WTC11 (cell line): ENCODE measurements at regions not wholly inside any gene's neighbourhood (a gene's known extent, or its start where the extent isn't known, plus 50 kb on each side); places are given as distances from the start of the nearest gene placed in this dataset.

Source experiments
- ATAC-seq: fragments of 200-7000 bp; cut with Tn5 transposase; 2 replicates; pipeline ENCODE4 v1.10.0; 2021; ENCODE audit warnings: mild to moderate bottlenecking, moderate library complexity
- CTCF ChIA-PET: fragments of 300-600 bp; sonication (Branson Sonifier 250); formaldehyde crosslinking; loops from one replicate; lab custom pipeline; 2021; ENCODE audit warnings: antibody characterized with exemption; lab: Charles Lee
- POLR2A ChIA-PET: fragments of 350-600 bp; sonication (Branson Sonifier 250); formaldehyde crosslinking; loops from one replicate; lab custom pipeline; 2021; ENCODE audit warnings: antibody characterized with exemption; lab: Charles Lee
- DNase-seq: peaks from one replicate; pipeline ENCODE4 v3.0.0; 2021; ENCODE audit warnings: low spot score
- H3K27ac Mint-ChIP-seq: 2 replicates; pipeline ENCODE4 v1.8.0; 2021; ENCODE audit warnings: mixed read lengths
- H3K27me3 Mint-ChIP-seq: 2 replicates; pipeline ENCODE4 v1.8.0; 2021; ENCODE audit warnings: low read depth, mild to moderate bottlenecking, moderate library complexity, mixed read lengths
- H3K36me3 Mint-ChIP-seq: 2 replicates; pipeline ENCODE4 v1.8.0; 2021; ENCODE audit warnings: mixed read lengths
- H3K4me1 Mint-ChIP-seq: 2 replicates; pipeline ENCODE4 v1.8.0; 2022; ENCODE audit warnings: mixed read lengths
- H3K4me3 Mint-ChIP-seq: 2 replicates; pipeline ENCODE4 v1.8.0; 2021; ENCODE audit warnings: mild to moderate bottlenecking, moderate library complexity, mixed read lengths
- H3K9me3 Mint-ChIP-seq: 2 replicates; pipeline ENCODE4 v1.8.0; 2021; ENCODE audit warnings: mixed read lengths
- CBFB ChIP-seq: sonication (generic); formaldehyde crosslinking; IDR thresholded peaks from 2 replicates; pipeline ENCODE4 v1.8.1; 2022; ENCODE audit warnings: mild to moderate bottlenecking, low read depth, missing genetic modification reagents
- E2F4 ChIP-seq: sonication (generic); formaldehyde crosslinking; IDR thresholded peaks from 2 replicates; pipeline ENCODE4 v1.8.1; 2022; ENCODE audit warnings: low read depth, mild to moderate bottlenecking, moderate library complexity, missing genetic modification reagents, borderline replicate concordance
- EMX1 ChIP-seq: fragments of 250-450 bp; sonication (Bioruptor Pico); IDR thresholded peaks from 2 replicates; pipeline ENCODE4 v1.8.0; 2021; ENCODE audit warnings: mild to moderate bottlenecking
- ESRRA ChIP-seq: sonication (generic); formaldehyde crosslinking; IDR thresholded peaks from 2 replicates; pipeline ENCODE4 v1.8.1; 2022; ENCODE audit warnings: mild to moderate bottlenecking, missing genetic modification reagents, borderline replicate concordance
- GTF2I ChIP-seq: fragments of 250-450 bp; sonication (Bioruptor Pico); conservative IDR thresholded peaks from 2 replicates; pipeline ENCODE4 v1.4.0; 2021; ENCODE audit warnings: mild to moderate bottlenecking
- KAT7 ChIP-seq: sonication (generic); formaldehyde crosslinking; IDR thresholded peaks from 2 replicates; pipeline ENCODE4 v1.8.1; 2023; ENCODE audit warnings: missing genetic modification reagents, mild to moderate bottlenecking, borderline replicate concordance
- MYBL2 ChIP-seq: sonication (generic); formaldehyde crosslinking; IDR thresholded peaks from 2 replicates; pipeline ENCODE4 v1.8.1; 2023; ENCODE audit warnings: mild to moderate bottlenecking, moderate library complexity, missing genetic modification reagents
- NFYB ChIP-seq: sonication (generic); formaldehyde crosslinking; conservative IDR thresholded peaks from 2 replicates; pipeline ENCODE4 v1.8.0; 2022; ENCODE audit warnings: low read depth, missing genetic modification reagents
- NR2C2 ChIP-seq: sonication (generic); formaldehyde crosslinking; IDR thresholded peaks from 2 replicates; pipeline ENCODE4 v1.8.0; 2022; ENCODE audit warnings: mild to moderate bottlenecking, missing genetic modification reagents
- RELA ChIP-seq: sonication (generic); formaldehyde crosslinking; IDR thresholded peaks from 2 replicates; pipeline ENCODE4 v1.8.1; 2022; ENCODE audit warnings: missing genetic modification reagents, mild to moderate bottlenecking, borderline replicate concordance
- SP1 ChIP-seq: sonication (generic); formaldehyde crosslinking; conservative IDR thresholded peaks from 2 replicates; pipeline ENCODE4 v1.8.1; 2022; ENCODE audit warnings: missing genetic modification reagents
- ZBTB21 ChIP-seq: sonication (generic); formaldehyde crosslinking; IDR thresholded peaks from 2 replicates; pipeline ENCODE4 v1.8.1; 2023; ENCODE audit warnings: mild to moderate bottlenecking, missing genetic modification reagents, borderline replicate concordance
- ZNF121 ChIP-seq: sonication (generic); formaldehyde crosslinking; IDR thresholded peaks from 2 replicates; pipeline ENCODE4 v1.8.0; 2023; ENCODE audit warnings: missing genetic modification reagents
- ZNF138 ChIP-seq: sonication (generic); formaldehyde crosslinking; conservative IDR thresholded peaks from 2 replicates; pipeline ENCODE4 v1.8.1; 2022; ENCODE audit warnings: mild to moderate bottlenecking, moderate library complexity, missing genetic modification reagents
- ZNF416 ChIP-seq: fragments of 250-450 bp; sonication (Bioruptor Pico); IDR thresholded peaks from 2 replicates; pipeline ENCODE4 v1.9.0; 2021; ENCODE audit warnings: mild to moderate bottlenecking, inconsistent platforms
- ZNF512 ChIP-seq: sonication (generic); formaldehyde crosslinking; IDR thresholded peaks from 2 replicates; pipeline ENCODE4 v1.8.1; 2022; ENCODE audit warnings: missing genetic modification reagents, borderline replicate concordance
- TF ChIP-seq, protein P1 (sequence below): fragments of 250-450 bp; sonication (Bioruptor Pico); IDR thresholded peaks from 2 replicates; pipeline ENCODE4 v2.1.2; 2022; ENCODE audit warnings: mild to moderate bottlenecking, moderate library complexity
- TF ChIP-seq, protein P2 (sequence below): sonication (generic); formaldehyde crosslinking; IDR thresholded peaks from 2 replicates; pipeline ENCODE4 v1.8.1; 2023; ENCODE audit warnings: mild to moderate bottlenecking, moderate library complexity, missing genetic modification reagents
- TF ChIP-seq, protein P3 (sequence below): sonication (generic); formaldehyde crosslinking; IDR thresholded peaks from 2 replicates; pipeline ENCODE4 v1.8.0; 2023; ENCODE audit warnings: missing genetic modification reagents
- TF ChIP-seq, protein P4 (sequence below): sonication (generic); formaldehyde crosslinking; IDR thresholded peaks from 2 replicates; pipeline ENCODE4 v1.8.1; 2023; ENCODE audit warnings: mild to moderate bottlenecking, missing genetic modification reagents, borderline replicate concordance
- TF ChIP-seq, protein P5 (sequence below): sonication (generic); formaldehyde crosslinking; IDR thresholded peaks from 2 replicates; pipeline ENCODE4 v1.8.1; 2023; ENCODE audit warnings: mild to moderate bottlenecking, missing genetic modification reagents, moderate library complexity
- TF ChIP-seq, protein P6 (sequence below): sonication (generic); formaldehyde crosslinking; IDR thresholded peaks from 2 replicates; pipeline ENCODE4 v1.8.1; 2023; ENCODE audit warnings: mild to moderate bottlenecking, missing genetic modification reagents, moderate library complexity

DNA sequence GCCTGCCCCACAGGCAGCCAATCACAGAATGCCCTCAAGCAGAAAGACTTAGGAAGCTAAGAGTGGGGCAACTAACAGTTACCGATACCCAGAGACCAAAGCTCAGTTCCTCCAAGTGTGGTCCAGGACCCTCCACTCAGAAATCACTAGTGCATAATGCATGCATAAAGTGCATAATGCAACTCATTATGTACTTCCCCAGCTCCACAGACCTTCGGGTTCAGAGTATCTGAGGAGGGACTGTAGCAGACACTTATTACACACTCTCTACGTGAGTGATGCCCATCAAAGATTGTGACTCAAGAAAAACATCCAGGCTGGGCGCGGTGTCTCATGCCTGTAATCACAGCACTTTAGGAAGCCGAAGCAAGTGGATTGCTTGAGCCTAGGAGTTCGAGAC lies 328.0 kb downstream of the BCOR start (continued):
- TF ChIP-seq ZNF512 (CRISPR knock-in tag) (no peak), RELA (no peak), ZNF121 (no peak), GTF2I (CRISPR knock-in tag) (no peak)
- TF ChIP-seq, protein P1, sequence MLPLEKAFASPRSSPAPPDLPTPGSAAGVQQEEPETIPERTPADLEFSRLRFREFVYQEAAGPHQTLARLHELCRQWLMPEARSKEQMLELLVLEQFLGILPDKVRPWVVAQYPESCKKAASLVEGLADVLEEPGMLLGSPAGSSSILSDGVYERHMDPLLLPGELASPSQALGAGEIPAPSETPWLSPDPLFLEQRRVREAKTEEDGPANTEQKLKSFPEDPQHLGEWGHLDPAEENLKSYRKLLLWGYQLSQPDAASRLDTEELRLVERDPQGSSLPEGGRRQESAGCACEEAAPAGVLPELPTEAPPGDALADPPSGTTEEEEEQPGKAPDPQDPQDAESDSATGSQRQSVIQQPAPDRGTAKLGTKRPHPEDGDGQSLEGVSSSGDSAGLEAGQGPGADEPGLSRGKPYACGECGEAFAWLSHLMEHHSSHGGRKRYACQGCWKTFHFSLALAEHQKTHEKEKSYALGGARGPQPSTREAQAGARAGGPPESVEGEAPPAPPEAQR (CRISPR knock-in tag) = no peak
- TF ChIP-seq, protein P2, sequence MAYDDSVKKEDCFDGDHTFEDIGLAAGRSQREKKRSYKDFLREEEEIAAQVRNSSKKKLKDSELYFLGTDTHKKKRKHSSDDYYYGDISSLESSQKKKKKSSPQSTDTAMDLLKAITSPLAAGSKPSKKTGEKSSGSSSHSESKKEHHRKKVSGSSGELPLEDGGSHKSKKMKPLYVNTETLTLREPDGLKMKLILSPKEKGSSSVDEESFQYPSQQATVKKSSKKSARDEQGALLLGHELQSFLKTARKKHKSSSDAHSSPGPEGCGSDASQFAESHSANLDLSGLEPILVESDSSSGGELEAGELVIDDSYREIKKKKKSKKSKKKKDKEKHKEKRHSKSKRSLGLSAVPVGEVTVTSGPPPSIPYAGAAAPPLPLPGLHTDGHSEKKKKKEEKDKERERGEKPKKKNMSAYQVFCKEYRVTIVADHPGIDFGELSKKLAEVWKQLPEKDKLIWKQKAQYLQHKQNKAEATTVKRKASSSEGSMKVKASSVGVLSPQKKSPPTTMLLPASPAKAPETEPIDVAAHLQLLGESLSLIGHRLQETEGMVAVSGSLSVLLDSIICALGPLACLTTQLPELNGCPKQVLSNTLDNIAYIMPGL (CRISPR knock-in tag) = no peak
- TF ChIP-seq, protein P3, sequence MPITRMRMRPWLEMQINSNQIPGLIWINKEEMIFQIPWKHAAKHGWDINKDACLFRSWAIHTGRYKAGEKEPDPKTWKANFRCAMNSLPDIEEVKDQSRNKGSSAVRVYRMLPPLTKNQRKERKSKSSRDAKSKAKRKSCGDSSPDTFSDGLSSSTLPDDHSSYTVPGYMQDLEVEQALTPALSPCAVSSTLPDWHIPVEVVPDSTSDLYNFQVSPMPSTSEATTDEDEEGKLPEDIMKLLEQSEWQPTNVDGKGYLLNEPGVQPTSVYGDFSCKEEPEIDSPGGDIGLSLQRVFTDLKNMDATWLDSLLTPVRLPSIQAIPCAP = no peak
- TF ChIP-seq, protein P4, sequence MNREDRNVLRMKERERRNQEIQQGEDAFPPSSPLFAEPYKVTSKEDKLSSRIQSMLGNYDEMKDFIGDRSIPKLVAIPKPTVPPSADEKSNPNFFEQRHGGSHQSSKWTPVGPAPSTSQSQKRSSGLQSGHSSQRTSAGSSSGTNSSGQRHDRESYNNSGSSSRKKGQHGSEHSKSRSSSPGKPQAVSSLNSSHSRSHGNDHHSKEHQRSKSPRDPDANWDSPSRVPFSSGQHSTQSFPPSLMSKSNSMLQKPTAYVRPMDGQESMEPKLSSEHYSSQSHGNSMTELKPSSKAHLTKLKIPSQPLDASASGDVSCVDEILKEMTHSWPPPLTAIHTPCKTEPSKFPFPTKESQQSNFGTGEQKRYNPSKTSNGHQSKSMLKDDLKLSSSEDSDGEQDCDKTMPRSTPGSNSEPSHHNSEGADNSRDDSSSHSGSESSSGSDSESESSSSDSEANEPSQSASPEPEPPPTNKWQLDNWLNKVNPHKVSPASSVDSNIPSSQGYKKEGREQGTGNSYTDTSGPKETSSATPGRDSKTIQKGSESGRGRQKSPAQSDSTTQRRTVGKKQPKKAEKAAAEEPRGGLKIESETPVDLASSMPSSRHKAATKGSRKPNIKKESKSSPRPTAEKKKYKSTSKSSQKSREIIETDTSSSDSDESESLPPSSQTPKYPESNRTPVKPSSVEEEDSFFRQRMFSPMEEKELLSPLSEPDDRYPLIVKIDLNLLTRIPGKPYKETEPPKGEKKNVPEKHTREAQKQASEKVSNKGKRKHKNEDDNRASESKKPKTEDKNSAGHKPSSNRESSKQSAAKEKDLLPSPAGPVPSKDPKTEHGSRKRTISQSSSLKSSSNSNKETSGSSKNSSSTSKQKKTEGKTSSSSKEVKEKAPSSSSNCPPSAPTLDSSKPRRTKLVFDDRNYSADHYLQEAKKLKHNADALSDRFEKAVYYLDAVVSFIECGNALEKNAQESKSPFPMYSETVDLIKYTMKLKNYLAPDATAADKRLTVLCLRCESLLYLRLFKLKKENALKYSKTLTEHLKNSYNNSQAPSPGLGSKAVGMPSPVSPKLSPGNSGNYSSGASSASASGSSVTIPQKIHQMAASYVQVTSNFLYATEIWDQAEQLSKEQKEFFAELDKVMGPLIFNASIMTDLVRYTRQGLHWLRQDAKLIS = no peak

- Mint-ChIP-seq H3K36me3 (no peaks in the 10 kb centered on the region), H3K4me1 (peaks cover 59% of the 10 kb centered on the region), H3K27me3 (no peaks in the 10 kb centered on the region; the same call in 1 of the 2 replicates), H3K27ac (peak overlapping the region; percentile 99), H3K4me3 (no peak overlapping the region), H3K9me3 (no peaks in the 10 kb centered on the region)
- CTCF ChIA-PET = interaction anchor here (0.6 kb wide), 1 partner anchor 157 kb away, joined by 5 read pairs; no protein-coding TSS in a partner anchor
- POLR2A ChIA-PET = no interaction called here
- ATAC-seq (no peak), DNase-seq (no peak)
- TF ChIP-seq, protein P5, sequence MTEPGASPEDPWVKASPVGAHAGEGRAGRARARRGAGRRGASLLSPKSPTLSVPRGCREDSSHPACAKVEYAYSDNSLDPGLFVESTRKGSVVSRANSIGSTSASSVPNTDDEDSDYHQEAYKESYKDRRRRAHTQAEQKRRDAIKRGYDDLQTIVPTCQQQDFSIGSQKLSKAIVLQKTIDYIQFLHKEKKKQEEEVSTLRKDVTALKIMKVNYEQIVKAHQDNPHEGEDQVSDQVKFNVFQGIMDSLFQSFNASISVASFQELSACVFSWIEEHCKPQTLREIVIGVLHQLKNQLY (CRISPR knock-in tag) = no peak
- TF ChIP-seq ZNF138 (CRISPR knock-in tag) = no peak
- no peak for TF ChIP-seq ESRRA (CRISPR knock-in tag)
- TF ChIP-seq CBFB (CRISPR knock-in tag) = no peak
- TF ChIP-seq, protein P6, sequence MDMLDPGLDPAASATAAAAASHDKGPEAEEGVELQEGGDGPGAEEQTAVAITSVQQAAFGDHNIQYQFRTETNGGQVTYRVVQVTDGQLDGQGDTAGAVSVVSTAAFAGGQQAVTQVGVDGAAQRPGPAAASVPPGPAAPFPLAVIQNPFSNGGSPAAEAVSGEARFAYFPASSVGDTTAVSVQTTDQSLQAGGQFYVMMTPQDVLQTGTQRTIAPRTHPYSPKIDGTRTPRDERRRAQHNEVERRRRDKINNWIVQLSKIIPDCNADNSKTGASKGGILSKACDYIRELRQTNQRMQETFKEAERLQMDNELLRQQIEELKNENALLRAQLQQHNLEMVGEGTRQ (CRISPR knock-in tag) = no peak
- TF ChIP-seq, protein P1 (CRISPR knock-in tag) = no peak
- no peak for TF ChIP-seq SP1
- TF ChIP-seq NR2C2 (CRISPR knock-in tag) = no peak
- no peak for TF ChIP-seq MYBL2
- no peak for TF ChIP-seq ZNF416 (CRISPR knock-in tag)
- no peak for TF ChIP-seq NFYB (CRISPR knock-in tag)
- TF ChIP-seq, protein P3 = no peak
- TF ChIP-seq KAT7 = no peak
- TF ChIP-seq EMX1 (CRISPR knock-in tag) = no peak
- TF ChIP-seq E2F4 (CRISPR knock-in tag) = no peak
- no peak for TF ChIP-seq ZBTB21 (CRISPR knock-in tag)
Measured at GRCh38 chrX:39771089-39771488, 326.7 kb downstream of the BCOR start.
